ENCODE measurements at regions not wholly inside any gene's neighbourhood (a gene's known extent, or its start where the extent isn't known, plus 50 kb on each side); places are given as distances from the start of the nearest gene placed in this dataset.

GRCh38 chr3:99562138-99562537, 76.3 kb upstream of the COL8A1 start:
- H3K4ac ChIP-seq (ENCODE audit: low read depth, low read length), result no peak overlapping the region
- no peak overlapping the region for H3K14ac ChIP-seq (ENCODE audit: insufficient read depth, low read length)
- H3K27ac Mint-ChIP-seq, result no peak overlapping the region
- H3K18ac ChIP-seq (ENCODE audit: insufficient read length, low read depth, low read length), result no peak overlapping the region
- H2AFZ ChIP-seq (ENCODE audit: low read length), result no peak overlapping the region
- H3K23me2 ChIP-seq (ENCODE audit: insufficient read length, low read depth, low read length, poor library complexity, severe bottlenecking), result no peaks in the 10 kb centered on the region
- no peak overlapping the region for H3K27ac ChIP-seq (ENCODE audit: insufficient read length, low read depth, low read length)
- H3K4me1 ChIP-seq (ENCODE audit: insufficient read depth, low read length), result no peaks in the 10 kb centered on the region
- H3K23ac ChIP-seq (ENCODE audit: insufficient read length, low read depth, low read length), result no peak overlapping the region
- H3K9ac ChIP-seq (ENCODE audit: extremely low read depth, insufficient read length, low read length), result no peak overlapping the region
- H3K79me2 ChIP-seq (ENCODE audit: insufficient read depth, low read length), result no peaks in the 10 kb centered on the region
- DNase-seq, result peak; percentile 38
- H3K9me3 Mint-ChIP-seq, result peaks cover 4 to 7% of the 10 kb centered on the region in 2 experiments; a peak in 3 of 5 replicates
- no peak overlapping the region for H4K5ac ChIP-seq (ENCODE audit: insufficient read length, low read depth, low read length)
- H2BK5ac ChIP-seq (ENCODE audit: insufficient read length, low read length), result no peak overlapping the region
- no peaks in the 10 kb centered on the region for H3K9me3 ChIP-seq (ENCODE audit: control insufficient read depth, low read depth, low read length)
- no CpG with 5 or more reads among the region's 1 CpG for WGBS (ENCODE audit: extremely low coverage, insufficient read length, low lambda C conversion rate)
- H3K79me1 ChIP-seq (ENCODE audit: insufficient read depth, low read depth, low read length, poor library complexity, severe bottlenecking), result no peaks in the 10 kb centered on the region
- H3K27me3 Mint-ChIP-seq (ENCODE audit: low read depth), result 0 out of 2 replicates have a peak, but pooled peaks cover 2% of the 10 kb centered on the region
- H3K27me3 ChIP-seq (ENCODE audit: insufficient read depth, low read length), result no peaks in the 10 kb centered on the region
- no peak overlapping the region for H2BK120ac ChIP-seq (ENCODE audit: low read depth, low read length, poor library complexity, severe bottlenecking)
- H3K36me3 Mint-ChIP-seq (ENCODE audit: insufficient read depth in 1 of 3, low read depth in 3 of 3), result no peaks in the 10 kb centered on the region; a peak in 1 of 7 replicates
- H2AK5ac ChIP-seq (ENCODE audit: insufficient read length, low read length), result no peak overlapping the region
- no peaks in the 10 kb centered on the region for H4K20me1 ChIP-seq (ENCODE audit: control insufficient read depth, insufficient read depth, insufficient read length)
- H3K4me3 Mint-ChIP-seq, result no peak overlapping the region
- no peak overlapping the region for H3K56ac ChIP-seq (ENCODE audit: insufficient read length, low read depth, low read length)
- no peaks in the 10 kb centered on the region for H3K4me1 Mint-ChIP-seq
- H4K91ac ChIP-seq (ENCODE audit: insufficient read length, low read depth, low read length), result no peak overlapping the region
- H2BK12ac ChIP-seq (ENCODE audit: insufficient read length, low read depth, low read length), result no peak overlapping the region
- no peak overlapping the region for H2BK15ac ChIP-seq (ENCODE audit: low read depth, low read length)
- no peak overlapping the region for H3K4me2 ChIP-seq (ENCODE audit: insufficient read depth, insufficient read length, low read length)
- no peak overlapping the region for H3T11ph ChIP-seq (ENCODE audit: low read length)
- H2BK20ac ChIP-seq (ENCODE audit: low read depth, low read length, poor library complexity, severe bottlenecking), result no peak overlapping the region
- H4K8ac ChIP-seq (replicated peaks; ENCODE audit: insufficient read length, low read depth, low read length), result no peak overlapping the region
- no peak for TF ChIP-seq CTCF (conservative IDR thresholded peaks at IDR 0.05)
